NCI-H2227 (cell line): ENCODE measurements at regions not wholly inside any gene's neighbourhood (a gene's known extent, or its start where the extent isn't known, plus 50 kb on each side); places are given as distances from the start of the nearest gene placed in this dataset.

Source experiments
- DNase-seq: peaks from one replicate; lab custom pipeline; 2025; ENCODE audit not compliant: unreplicated experiment; lab: John Stamatoyannopoulos, UW

- no peak for DNase-seq
These were observed 75.1 kb downstream of the LINGO1 start for GRCh38 chr15:77557564-77557963.

GRCh38 chr15:77557144-77557543, 75.6 kb downstream of the LINGO1 start:
- no peak for DNase-seq

GRCh38 chr15:77556622-77557021, 76.1 kb downstream of the LINGO1 start:
- no peak for DNase-seq

- no peak for DNase-seq
These were observed 77.5 kb downstream of the LINGO1 start for GRCh38 chr15:77555232-77555631.

GRCh38 chr15:77554306-77555080, 78.2 kb downstream of the LINGO1 start:
- no peak for DNase-seq

GRCh38 chr15:77553695-77554094, 79.0 kb downstream of the LINGO1 start:
- no peak for DNase-seq

GRCh38 chr15:77553257-77553656, 79.5 kb downstream of the LINGO1 start:
- DNase-seq: no peak

GRCh38 chr15:77552066-77552465, 80.6 kb downstream of the LINGO1 start:
- no peak for DNase-seq

- no peak for DNase-seq
These were observed 82.1 kb downstream of the LINGO1 start for GRCh38 chr15:77550301-77551251.

GRCh38 chr15:77549576-77550288, 83.0 kb downstream of the LINGO1 start:
- DNase-seq: no peak

GRCh38 chr15:77548589-77549557, 83.8 kb downstream of the LINGO1 start:
- DNase-seq: no peak

- DNase-seq: no peak
These were observed 84.7 kb downstream of the LINGO1 start for GRCh38 chr15:77547801-77548588.

GRCh38 chr15:77546870-77547269, 85.8 kb downstream of the LINGO1 start:
- no peak for DNase-seq

- no peak for DNase-seq
These were observed 86.6 kb downstream of the LINGO1 start for GRCh38 chr15:77546050-77546501.

GRCh38 chr15:77545058-77545457, 87.7 kb downstream of the LINGO1 start:
- DNase-seq: no peak

- DNase-seq: no peak
These were observed 88.5 kb downstream of the LINGO1 start for GRCh38 chr15:77544162-77544561.

GRCh38 chr15:77543159-77543882, 89.4 kb downstream of the LINGO1 start:
- peak; percentile 89 for DNase-seq

- DNase-seq: no peak
These were observed 90.2 kb downstream of the LINGO1 start for GRCh38 chr15:77542491-77543001.
